Caki2 (cell line): ENCODE measurements at regions not wholly inside any gene's neighbourhood (a gene's known extent, or its start where the extent isn't known, plus 50 kb on each side); places are given as distances from the start of the nearest gene placed in this dataset.

Experiments
- DNase-seq: peaks from one replicate; pipeline ENCODE4 v3.0.0-alpha.2; 2015; ENCODE audit warnings: low read depth
- in situ Hi-C: cut with HindIII; loops from 2 replicates; pipeline ENCODE4 v1.10.0; 2016; ENCODE audit warnings: low sequenced_read_pairs, low pct_unique_long_range_greater_than_20kb, mixed read lengths

- DNase-seq: no peak
- in situ Hi-C loops: no loop called here
These were observed 70.1 kb upstream of the ARHGAP21 start for GRCh38 chr10:24793648-24794379.

GRCh38 chr10:24792638-24793037, 69.0 kb upstream of the ARHGAP21 start:
- in situ Hi-C loops: no loop called here
- DNase-seq: no peak

- in situ Hi-C loops: no loop called here
- no peak for DNase-seq
These were observed 67.5 kb upstream of the ARHGAP21 start for GRCh38 chr10:24791084-24791726.

GRCh38 chr10:24790599-24790998, 66.9 kb upstream of the ARHGAP21 start:
- DNase-seq: no peak
- in situ Hi-C loops: no loop called here

GRCh38 chr10:24790073-24790472, 66.4 kb upstream of the ARHGAP21 start:
- DNase-seq: no peak

GRCh38 chr10:24784923-24785322, 61.2 kb upstream of the ARHGAP21 start:
- DNase-seq: peak; percentile 56
- in situ Hi-C loops: no loop called here

More at GRCh38 chr10:24790073-24790472, 66.4 kb upstream of the ARHGAP21 start:
- in situ Hi-C loops: no loop called here

- in situ Hi-C loops: no loop called here
These were observed 60.4 kb upstream of the ARHGAP21 start for GRCh38 chr10:24784061-24784460.

GRCh38 chr10:24783504-24783903, 59.8 kb upstream of the ARHGAP21 start:
- DNase-seq: no peak
- in situ Hi-C loops: no loop called here

More at GRCh38 chr10:24784061-24784460, 60.4 kb upstream of the ARHGAP21 start:
- no peak for DNase-seq

- in situ Hi-C loops: no loop called here
- DNase-seq: no peak
These were observed 56.0 kb upstream of the ARHGAP21 start for GRCh38 chr10:24779737-24780136.

GRCh38 chr10:24778298-24778697, 54.6 kb upstream of the ARHGAP21 start:
- in situ Hi-C loops: no loop called here
- DNase-seq: no peak

GRCh38 chr10:24777196-24777595, 53.5 kb upstream of the ARHGAP21 start:
- DNase-seq: no peak
- in situ Hi-C loops: no loop called here

- DNase-seq: no peak
- in situ Hi-C loops: no loop called here
These were observed 50.4 kb upstream of the ARHGAP21 start for GRCh38 chr10:24773939-24774589.
